GM18507 (cell line): ENCODE measurements at regions not wholly inside any gene's neighbourhood (a gene's known extent, or its start where the extent isn't known, plus 50 kb on each side); places are given as distances from the start of the nearest gene placed in this dataset.

ENCODE experiments used
- DNase-seq: peaks from one replicate; pipeline ENCODE4 v3.0.0; 2011; ENCODE audit warnings: low read depth; ENCODE audit not compliant: insufficient read length; ENCODE audit errors: extremely low spot score
- FAIRE-seq: peaks from 2 replicates; lab custom pipeline; 2011; peaks lifted over from hg19 to GRCh38; lab: Jason Lieb, UNC

- DNase-seq (no peak), FAIRE-seq (no peak)
These were observed 1417.4 kb downstream of the TBC1D22A start for GRCh38 chr22:48179571-48180546.

GRCh38 chr22:48178536-48178935 is 1416.1 kb downstream of the TBC1D22A start:
- FAIRE-seq (no peak), DNase-seq (no peak)

GRCh38 chr22:48177631-48178030 is 1415.2 kb downstream of the TBC1D22A start:
- DNase-seq: no peak
- FAIRE-seq: no peak

- DNase-seq (no peak), FAIRE-seq (no peak)
These were observed 1413.3 kb downstream of the TBC1D22A start for GRCh38 chr22:48175721-48176120.

GRCh38 chr22:48173773-48174160 is 1411.3 kb downstream of the TBC1D22A start:
- FAIRE-seq (no peak), DNase-seq (no peak)

- DNase-seq: no peak
- no peak for FAIRE-seq
These were observed 1410.8 kb downstream of the TBC1D22A start for GRCh38 chr22:48173061-48173772.

- DNase-seq (no peak), FAIRE-seq (no peak)
These were observed 1408.8 kb downstream of the TBC1D22A start for GRCh38 chr22:48171271-48171691.

- DNase-seq (no peak), FAIRE-seq (no peak)
These were observed 1406.8 kb downstream of the TBC1D22A start for GRCh38 chr22:48169227-48169626.

GRCh38 chr22:48167238-48167637 is 1404.8 kb downstream of the TBC1D22A start:
- no peak for DNase-seq
- FAIRE-seq: no peak

- DNase-seq: no peak
- no peak for FAIRE-seq
These were observed 1398.8 kb downstream of the TBC1D22A start for GRCh38 chr22:48161298-48161697.

- FAIRE-seq: no peak
- no peak for DNase-seq
These were observed 1395.2 kb downstream of the TBC1D22A start for GRCh38 chr22:48157676-48158075.

- DNase-seq: no peak
- no peak for FAIRE-seq
These were observed 1394.3 kb downstream of the TBC1D22A start for GRCh38 chr22:48156603-48157355.

GRCh38 chr22:48155446-48155845 is 1393.0 kb downstream of the TBC1D22A start:
- DNase-seq: no peak
- no peak for FAIRE-seq

- FAIRE-seq (no peak), DNase-seq (no peak)
These were observed 1392.4 kb downstream of the TBC1D22A start for GRCh38 chr22:48154943-48155240.

- FAIRE-seq (no peak), DNase-seq (no peak)
These were observed 1391.9 kb downstream of the TBC1D22A start for GRCh38 chr22:48154169-48154942.

GRCh38 chr22:48153726-48154125 is 1391.3 kb downstream of the TBC1D22A start:
- FAIRE-seq (no peak), DNase-seq (no peak)

- FAIRE-seq: no peak
- DNase-seq: no peak
These were observed 1390.5 kb downstream of the TBC1D22A start for GRCh38 chr22:48152916-48153315.

- no peak for DNase-seq
These were observed 1389.8 kb downstream of the TBC1D22A start for GRCh38 chr22:48152164-48152775.

GRCh38 chr22:48151641-48152040 is 1389.2 kb downstream of the TBC1D22A start:
- FAIRE-seq (no peak), DNase-seq (no peak)

More at GRCh38 chr22:48152164-48152775, 1389.8 kb downstream of the TBC1D22A start:
- no peak for FAIRE-seq
